CD14-positive monocyte (primary cell): ENCODE measurements at regions not wholly inside any gene's neighbourhood (a gene's known extent, or its start where the extent isn't known, plus 50 kb on each side); places are given as distances from the start of the nearest gene placed in this dataset. TPM values are rescaled to one million over a fixed set of nuclear protein-coding genes. Genes with fewer than 3 reads are reported as not detected.
A peak's percentile ranks its signal among the peaks of the same experiment; 100 is the strongest.

Source experiments
- DNase-seq, 3 donors: peaks; one replicate each; pipeline ENCODE4 v3.0.0-alpha.2; 2011 to 2022
- H2AFZ ChIP-seq: 2 replicates; pipeline ENCODE4 v1.6.0; 2012; ENCODE audit warnings: mild to moderate bottlenecking, low read depth, low read length, inconsistent platforms; ENCODE audit not compliant: insufficient read depth, poor library complexity, severe bottlenecking
- H3K27ac ChIP-seq, 2 donors: 1 replicate in 1 of 2; 2 replicates in 1 of 2; pipeline ENCODE4 v1.5.1; 2012 to 2013; ENCODE audit warnings: low read length in 2 of 2, control low read depth in 1 of 2, inconsistent platforms in 1 of 2, low read depth in 1 of 2, mild to moderate bottlenecking in 1 of 2
- H3K27me3 ChIP-seq, 2 donors: one replicate each; pipeline versions ENCODE4 v1.6.0 to v1.6.1; 2011 to 2013; ENCODE audit warnings: low read length in 2 of 2; ENCODE audit not compliant: control insufficient read depth in 2 of 2, insufficient read depth in 2 of 2
- H3K36me3 ChIP-seq, 2 donors: replicated peaks in 1 of 2; 1 replicate in 1 of 2; 2 replicates in 1 of 2; pipeline versions ENCODE4 v1.5.1 to v1.6.1; 2012 to 2013; ENCODE audit warnings: low read length in 2 of 2, control low read depth in 1 of 2, inconsistent platforms in 1 of 2, mild to moderate bottlenecking in 1 of 2; ENCODE audit not compliant: insufficient read depth in 2 of 2, control insufficient read depth in 1 of 2
- H3K4me1 ChIP-seq, 2 donors: 1 replicate in 1 of 2; 2 replicates in 1 of 2; pipeline versions ENCODE4 v1.5.1 to v1.6.1; 2012 to 2013; ENCODE audit warnings: low read length in 2 of 2, control low read depth in 1 of 2, inconsistent platforms in 1 of 2, mild to moderate bottlenecking in 1 of 2, moderate library complexity in 1 of 2; ENCODE audit not compliant: insufficient read depth in 2 of 2, control insufficient read depth in 1 of 2
- H3K4me2 ChIP-seq: replicated peaks from 2 replicates; pipeline ENCODE3; 2012; ENCODE audit warnings: low read length, moderate library complexity, mild to moderate bottlenecking; ENCODE audit not compliant: poor library complexity, severe bottlenecking; ENCODE audit errors: extremely low read depth
- H3K4me3 ChIP-seq, 3 experiments: fragments of 200-600 bp in 1 of 3; sonication (generic) in 1 of 3; replicated peaks in 1 of 3; 1 replicate in 2 of 3; 2 replicates in 1 of 3; pipeline ENCODE4 v1.5.1; 2011 to 2013; ENCODE audit warnings: low read length in 3 of 3, mild to moderate bottlenecking in 3 of 3, control low read depth in 2 of 3, low read depth in 2 of 3, inconsistent platforms in 1 of 3, moderate library complexity in 1 of 3
- H3K79me2 ChIP-seq: 2 replicates; pipeline ENCODE4 v1.6.0; 2012; ENCODE audit warnings: mild to moderate bottlenecking, control low read depth, inconsistent platforms, low read length, moderate library complexity; ENCODE audit not compliant: insufficient read depth
- H3K9ac ChIP-seq: 2 replicates; pipeline ENCODE4 v1.6.0; 2017; ENCODE audit warnings: low read length, mild to moderate bottlenecking; ENCODE audit not compliant: insufficient read depth, poor library complexity, severe bottlenecking
- H3K9me3 ChIP-seq, 2 donors: replicated peaks in 1 of 2; 1 replicate in 1 of 2; 2 replicates in 1 of 2; pipeline versions ENCODE4 v1.5.1 to v1.6.1; 2012 to 2013; ENCODE audit warnings: low read length in 2 of 2, control low read depth in 1 of 2; ENCODE audit not compliant: control insufficient read depth in 1 of 2, insufficient read depth in 1 of 2
- H4K20me1 ChIP-seq: 2 replicates; pipeline ENCODE4 v1.6.0; 2012; ENCODE audit warnings: mild to moderate bottlenecking, low read length, control low read depth, moderate library complexity; ENCODE audit not compliant: insufficient read depth
- H3K27ac Mint-ChIP-seq, 7 donors: one replicate each; pipeline ENCODE4 v1.8.0; 2020; ENCODE audit warnings: mild to moderate bottlenecking in 7 of 7, mixed read lengths in 7 of 7, moderate library complexity in 6 of 7, inconsistent platforms in 2 of 7
- H3K27me3 Mint-ChIP-seq, 3 donors: one replicate each; pipeline ENCODE4 v1.8.0; 2021 to 2022; ENCODE audit warnings: low read depth in 3 of 3, mild to moderate bottlenecking in 3 of 3, mixed read lengths in 3 of 3, moderate library complexity in 3 of 3, inconsistent platforms in 1 of 3
- H3K36me3 Mint-ChIP-seq, 2 donors: one replicate each; pipeline ENCODE4 v1.8.0; 2020; ENCODE audit warnings: mixed read lengths in 2 of 2, inconsistent platforms in 1 of 2, mild to moderate bottlenecking in 1 of 2
- H3K4me1 Mint-ChIP-seq: one replicate; pipeline ENCODE4 v1.8.0; 2020; ENCODE audit warnings: mild to moderate bottlenecking, mixed read lengths
- H3K4me3 Mint-ChIP-seq, 2 donors: one replicate each; pipeline ENCODE4 v1.8.0; 2020; ENCODE audit warnings: mild to moderate bottlenecking in 2 of 2, mixed read lengths in 2 of 2, moderate library complexity in 1 of 2
- H3K9me3 Mint-ChIP-seq, 7 donors: one replicate each; pipeline ENCODE4 v1.8.0; 2020 to 2022; ENCODE audit warnings: mixed read lengths in 7 of 7, mild to moderate bottlenecking in 6 of 7, moderate library complexity in 6 of 7, inconsistent platforms in 2 of 7
- WGBS: methylation state at CpG from one replicate; pipeline ENCODE4 v1.1.5; 2013; ENCODE audit warnings: missing lambda C conversion rate; ENCODE audit not compliant: insufficient coverage; 5-methylcytosine and 5-hydroxymethylcytosine counted together
- intact Hi-C, 2 donors: fragments of 100-400 bp; cut with micrococcal nuclease; formaldehyde crosslinking; loops; one replicate each; pipeline versions ENCODE4 v1.15.0 to v1.15.1; 2023
- small RNA-seq: library from RNA; depleted of rRNA; stranded (forward); fragments of <200 nt; gene quantifications from one replicate; pipeline ENCODE3, GENCODE V24; 2012; ENCODE audit warnings: low read depth; ENCODE audit not compliant: insufficient read length
- TF ChIP-seq, protein P1 (sequence below): fragments of 200-600 bp; IDR thresholded peaks from one replicate; pipeline ENCODE4 v1.8.0; 2022; ENCODE audit warnings: antibody characterized with exemption, mild to moderate bottlenecking

DNA sequence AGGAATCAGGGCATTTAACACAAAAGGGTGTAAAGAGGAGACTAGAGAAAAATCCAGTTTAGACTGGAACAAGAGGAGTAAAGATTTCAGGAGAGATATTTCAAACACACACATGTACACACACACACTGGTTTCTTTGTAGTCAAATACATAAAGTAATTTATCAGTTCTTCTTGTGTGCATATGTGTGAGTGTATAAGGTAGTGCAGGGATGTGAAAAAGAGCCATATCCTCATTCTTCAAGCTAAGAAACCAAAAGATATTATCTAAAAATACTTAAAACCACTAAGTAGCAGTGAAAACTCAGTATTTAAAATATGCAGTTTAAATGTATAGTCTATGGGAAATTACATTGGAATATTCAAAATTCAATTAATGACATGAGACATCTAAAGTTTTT is 52.5 kb upstream of the CARD18 start:
- Mint-ChIP-seq H3K27me3 (no peaks in the 10 kb centered on the region), H3K4me3 (no peak overlapping the region), H3K9me3 (peaks cover 0 to 6% (median 3%) of the 10 kb centered on the region in 7 donors), H3K36me3 (peaks cover 3 to 10% of the 10 kb centered on the region in 2 donors), H3K4me1 (peaks cover 40% of the 10 kb centered on the region), H3K27ac (peak overlapping the region in 2 of 7 donors; percentile 30 to 32)
- Histone ChIP-seq H3K27ac (no peak overlapping the region), H3K9me3 (peaks cover 0 to 3% of the 10 kb centered on the region in 2 donors), H3K4me1 (peaks cover 30 to 39% of the 10 kb centered on the region in 2 donors), H3K79me2 (no peaks in the 10 kb centered on the region), H3K27me3 (no peaks in the 10 kb centered on the region), H3K4me2 (no peak overlapping the region), H2AFZ (no peak overlapping the region), H3K4me3 (no peak overlapping the region), H4K20me1 (no peaks in the 10 kb centered on the region), H3K9ac (no peak overlapping the region), H3K36me3 (no peaks in the 10 kb centered on the region)
- intact Hi-C loops, result no loop called here
- TF ChIP-seq, protein P1, sequence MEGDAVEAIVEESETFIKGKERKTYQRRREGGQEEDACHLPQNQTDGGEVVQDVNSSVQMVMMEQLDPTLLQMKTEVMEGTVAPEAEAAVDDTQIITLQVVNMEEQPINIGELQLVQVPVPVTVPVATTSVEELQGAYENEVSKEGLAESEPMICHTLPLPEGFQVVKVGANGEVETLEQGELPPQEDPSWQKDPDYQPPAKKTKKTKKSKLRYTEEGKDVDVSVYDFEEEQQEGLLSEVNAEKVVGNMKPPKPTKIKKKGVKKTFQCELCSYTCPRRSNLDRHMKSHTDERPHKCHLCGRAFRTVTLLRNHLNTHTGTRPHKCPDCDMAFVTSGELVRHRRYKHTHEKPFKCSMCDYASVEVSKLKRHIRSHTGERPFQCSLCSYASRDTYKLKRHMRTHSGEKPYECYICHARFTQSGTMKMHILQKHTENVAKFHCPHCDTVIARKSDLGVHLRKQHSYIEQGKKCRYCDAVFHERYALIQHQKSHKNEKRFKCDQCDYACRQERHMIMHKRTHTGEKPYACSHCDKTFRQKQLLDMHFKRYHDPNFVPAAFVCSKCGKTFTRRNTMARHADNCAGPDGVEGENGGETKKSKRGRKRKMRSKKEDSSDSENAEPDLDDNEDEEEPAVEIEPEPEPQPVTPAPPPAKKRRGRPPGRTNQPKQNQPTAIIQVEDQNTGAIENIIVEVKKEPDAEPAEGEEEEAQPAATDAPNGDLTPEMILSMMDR, result no peak
- DNase-seq, result no peak

DNA sequence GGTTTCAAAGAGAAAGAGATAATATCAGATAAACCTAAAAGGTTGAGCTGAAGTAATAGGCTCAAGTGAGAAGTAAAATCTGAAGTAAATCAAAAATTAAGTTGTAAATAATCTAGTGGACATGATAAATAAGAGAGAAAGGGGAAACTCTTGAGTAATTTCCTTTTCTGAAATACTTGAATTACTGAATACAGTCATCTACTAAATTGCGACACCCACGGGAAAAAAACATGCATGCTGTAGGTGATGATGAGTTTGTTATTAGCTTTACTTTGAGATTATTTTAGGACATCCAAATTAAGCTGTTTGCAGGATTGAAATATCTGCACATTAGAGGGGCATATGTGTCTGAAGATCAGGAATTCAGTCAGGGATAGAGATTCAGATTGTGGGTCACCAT is 50.0 kb upstream of the CARD18 start:
- Mint-ChIP-seq H3K4me3 (peak overlapping the region in 1 of 2 donors; percentile 63), H3K4me1 (peaks cover 40% of the 10 kb centered on the region), H3K9me3 (peaks cover 0 to 6% (median 1%) of the 10 kb centered on the region in 7 donors), H3K27me3 (no peaks in the 10 kb centered on the region), H3K27ac (peak overlapping the region; percentile 93 to 98 (median 95)), H3K36me3 (peaks cover 3 to 10% of the 10 kb centered on the region in 2 donors)
- Histone ChIP-seq H3K36me3 (no peaks in the 10 kb centered on the region), H3K27me3 (no peaks in the 10 kb centered on the region), H3K27ac (peak overlapping the region in 1 of 2 donors; percentile 86), H3K4me2 (peak overlapping the region; percentile 53), H3K9me3 (peaks cover 0 to 3% of the 10 kb centered on the region in 2 donors), H3K9ac (no peak overlapping the region), H3K4me1 (peaks cover 30 to 39% of the 10 kb centered on the region in 2 donors), H4K20me1 (no peaks in the 10 kb centered on the region), H3K79me2 (no peaks in the 10 kb centered on the region), H3K4me3 (peak overlapping the region in 1 of 3 experiments; percentile 45), H2AFZ (no peak overlapping the region)
- DNase-seq, result peak; percentile 87 to 97 (median 94)
- no CpG with 5 or more reads among the region's 2 CpGs for WGBS
- TF ChIP-seq, protein P1, result no peak
- intact Hi-C loops, result loop anchor here (1.0 to 10.0 kb wide), 4 partner anchors 8 to 155 kb away; partner anchors contain the start of gene CASP1 (in 1 of the 2)

Small RNA genes lying in the stretch of these regions (small RNA-seq; reads per million reads assigned to genes)
- gene AP003181.1 (not detected), gene RF00017 (not detected)
